ENCODE measurements at regions not wholly inside any gene's neighbourhood (a gene's known extent, or its start where the extent isn't known, plus 50 kb on each side); places are given as distances from the start of the nearest gene placed in this dataset.

DNA sequence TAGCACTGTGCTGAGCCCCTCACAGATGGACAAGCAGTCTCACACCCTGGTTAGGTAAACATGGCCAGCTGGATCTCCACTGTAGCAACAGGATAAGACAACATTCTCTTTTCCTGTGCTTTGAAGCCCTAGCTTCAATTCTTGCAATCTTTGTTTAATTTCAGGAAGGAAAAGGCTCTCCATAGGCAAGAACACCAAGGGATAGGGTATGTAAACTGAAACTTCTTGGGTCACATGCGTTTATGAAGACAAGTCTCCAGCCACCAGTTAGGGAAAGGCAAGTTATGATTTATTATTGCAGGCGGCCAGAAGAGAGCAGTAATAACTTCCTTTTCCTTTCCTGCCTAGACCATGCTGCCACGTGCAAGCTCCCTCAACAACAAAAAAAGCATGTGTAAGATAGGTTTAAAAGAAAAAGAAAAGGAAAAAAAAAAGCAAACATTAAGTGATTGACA, 50.1 kb upstream of the POU5F2 start:
- no peak for DNase-seq (ENCODE audit: low read depth)

Measured in CMK (cell line).